Gastrocnemius medialis (tissue), 4 donors: ENCODE measurements at regions not wholly inside any gene's neighbourhood (a gene's known extent, or its start where the extent isn't known, plus 50 kb on each side); places are given as distances from the start of the nearest gene placed in this dataset.

ENCODE experiments used
- CTCF ChIP-seq, 5 experiments: fragments of 450-650 bp in 3 of 5; fragments of 200-600 bp in 2 of 5; sonication (generic) in 2 of 5; IDR thresholded peaks in 4 of 5; conservative IDR thresholded peaks in 1 of 5; 1 replicate in 4 of 5; 2 replicates in 1 of 5; pipeline ENCODE4 v1.5.1; 2016 to 2019; ENCODE audit warnings: antibody characterized with exemption in 5 of 5, mild to moderate bottlenecking in 3 of 5, moderate library complexity in 3 of 5
- POLR2A ChIP-seq, 2 donors: fragments of 450-650 bp; IDR thresholded peaks; one replicate each; pipeline ENCODE4 v1.6.1; 2017; ENCODE audit warnings: antibody characterized with exemption in 2 of 2, mild to moderate bottlenecking in 2 of 2, moderate library complexity in 2 of 2

- TF ChIP-seq CTCF (IDR thresholded peaks at IDR 0.05 in 4 of 5, conservative IDR thresholded peaks at IDR 0.05 in 1 of 5), result no peak
- no peak for TF ChIP-seq POLR2A (IDR thresholded peaks at IDR 0.05)
These were observed 602.9 kb upstream of the ADGRB3 start for GRCh38 chr6:68032217-68032616.
